SK-N-SH treated with all-trans-retinoic acid at 6 μM for 48 hours (cell line): ENCODE measurements at regions not wholly inside any gene's neighbourhood (a gene's known extent, or its start where the extent isn't known, plus 50 kb on each side); places are given as distances from the start of the nearest gene placed in this dataset.

Experiments
- ARNTL ChIP-seq: fragments of 450-650 bp; formaldehyde crosslinking; IDR thresholded peaks from 2 replicates; pipeline ENCODE4 v1.5.0; 2020; ENCODE audit warnings: low read depth, mild to moderate bottlenecking, moderate library complexity, borderline replicate concordance
- BACH2 ChIP-seq: fragments of 250-450 bp; sonication (Bioruptor Pico); IDR thresholded peaks from 2 replicates; pipeline ENCODE4 v1.9.0; 2021; ENCODE audit warnings: mild to moderate bottlenecking, borderline replicate concordance
- CSDC2 ChIP-seq: fragments of 250-450 bp; sonication (Bioruptor Pico); IDR thresholded peaks from 2 replicates; pipeline ENCODE4 v1.5.0; 2020; ENCODE audit warnings: mild to moderate bottlenecking, moderate library complexity
- ESRRG ChIP-seq: fragments of 250-450 bp; sonication (Bioruptor Pico); IDR thresholded peaks from 2 replicates; pipeline ENCODE4 v1.6.1; 2021; ENCODE audit warnings: mild to moderate bottlenecking
- PPARA ChIP-seq: fragments of 250-450 bp; sonication (Bioruptor Pico); IDR thresholded peaks from 2 replicates; pipeline ENCODE4 v1.5.0; 2020; ENCODE audit warnings: mild to moderate bottlenecking, borderline replicate concordance
- SNAI2 ChIP-seq: fragments of 250-450 bp; sonication (Bioruptor Pico); IDR thresholded peaks from 2 replicates; pipeline ENCODE4 v1.5.0; 2020; ENCODE audit warnings: mild to moderate bottlenecking, moderate library complexity
- TCF4 ChIP-seq: fragments of 250-450 bp; sonication (Bioruptor Pico); IDR thresholded peaks from 2 replicates; pipeline ENCODE4 v1.8.0; 2021; ENCODE audit warnings: mild to moderate bottlenecking, moderate library complexity, borderline replicate concordance
- ZFP3 ChIP-seq: fragments of 250-450 bp; sonication (Bioruptor Pico); IDR thresholded peaks from 2 replicates; pipeline ENCODE4 v1.5.0; 2020; ENCODE audit warnings: mild to moderate bottlenecking, moderate library complexity
- ZFP30 ChIP-seq: fragments of 450-650 bp; formaldehyde crosslinking; IDR thresholded peaks from 2 replicates; pipeline ENCODE4 v1.5.0; 2022; ENCODE audit warnings: mild to moderate bottlenecking, moderate library complexity
- ZNF8 ChIP-seq: fragments of 450-650 bp; formaldehyde crosslinking; IDR thresholded peaks from 2 replicates; pipeline ENCODE4 v1.5.0; 2020; ENCODE audit warnings: mild to moderate bottlenecking, moderate library complexity
- TF ChIP-seq, protein P1 (sequence below): fragments of 250-450 bp; sonication (Bioruptor Pico); IDR thresholded peaks from 2 replicates; pipeline ENCODE4 v1.5.1; 2020; ENCODE audit warnings: low read depth, mild to moderate bottlenecking, moderate library complexity
- TF ChIP-seq, protein P2 (sequence below): fragments of 250-450 bp; sonication (Bioruptor Pico); IDR thresholded peaks from 2 replicates; pipeline ENCODE4 v1.8.0; 2020; ENCODE audit warnings: mild to moderate bottlenecking, moderate library complexity, borderline replicate concordance
- TF ChIP-seq, protein P3 (sequence below): fragments of 250-450 bp; sonication (Bioruptor Pico); IDR thresholded peaks from 2 replicates; pipeline ENCODE4 v1.8.0; 2021; ENCODE audit warnings: low read depth, mild to moderate bottlenecking, moderate library complexity, borderline replicate concordance
- TF ChIP-seq, protein P4 (sequence below): fragments of 250-450 bp; sonication (Bioruptor Pico); IDR thresholded peaks from 2 replicates; pipeline ENCODE4 v1.5.0; 2020; ENCODE audit warnings: mild to moderate bottlenecking, moderate library complexity

DNA sequence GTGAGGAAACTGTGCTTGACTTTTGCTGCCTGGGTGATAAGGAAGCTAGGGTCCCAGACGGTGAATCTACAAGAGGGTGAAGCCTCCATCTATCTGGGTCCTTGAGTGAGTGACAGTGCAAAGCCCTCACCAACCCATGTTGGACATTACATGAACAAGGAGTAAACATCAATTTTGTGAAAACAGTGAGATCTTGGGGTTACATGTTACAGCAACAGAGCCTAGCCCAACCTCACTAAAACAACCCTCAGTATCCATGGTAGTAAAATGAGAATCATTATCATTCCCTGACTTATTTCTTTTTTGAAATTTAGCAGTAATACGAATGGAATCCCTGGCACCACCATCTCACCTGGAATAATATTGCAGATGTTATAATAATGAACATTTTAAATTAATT lies 103.4 kb downstream of the TSN start:
- TF ChIP-seq ARNTL (CRISPR knock-in tag) (no peak), ZFP30 (CRISPR knock-in tag) (no peak), PPARA (CRISPR knock-in tag) (no peak), ESRRG (CRISPR knock-in tag) (no peak), BACH2 (CRISPR knock-in tag) (no peak), SNAI2 (no peak), TCF4 (CRISPR knock-in tag) (no peak), CSDC2 (CRISPR knock-in tag) (no peak), ZNF8 (CRISPR knock-in tag) (no peak), ZFP3 (CRISPR knock-in tag) (no peak)
- TF ChIP-seq, protein P1, sequence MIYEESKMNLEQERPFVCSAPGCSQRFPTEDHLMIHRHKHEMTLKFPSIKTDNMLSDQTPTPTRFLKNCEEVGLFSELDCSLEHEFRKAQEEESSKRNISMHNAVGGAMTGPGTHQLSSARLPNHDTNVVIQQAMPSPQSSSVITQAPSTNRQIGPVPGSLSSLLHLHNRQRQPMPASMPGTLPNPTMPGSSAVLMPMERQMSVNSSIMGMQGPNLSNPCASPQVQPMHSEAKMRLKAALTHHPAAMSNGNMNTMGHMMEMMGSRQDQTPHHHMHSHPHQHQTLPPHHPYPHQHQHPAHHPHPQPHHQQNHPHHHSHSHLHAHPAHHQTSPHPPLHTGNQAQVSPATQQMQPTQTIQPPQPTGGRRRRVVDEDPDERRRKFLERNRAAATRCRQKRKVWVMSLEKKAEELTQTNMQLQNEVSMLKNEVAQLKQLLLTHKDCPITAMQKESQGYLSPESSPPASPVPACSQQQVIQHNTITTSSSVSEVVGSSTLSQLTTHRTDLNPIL = no peak
- TF ChIP-seq, protein P2, sequence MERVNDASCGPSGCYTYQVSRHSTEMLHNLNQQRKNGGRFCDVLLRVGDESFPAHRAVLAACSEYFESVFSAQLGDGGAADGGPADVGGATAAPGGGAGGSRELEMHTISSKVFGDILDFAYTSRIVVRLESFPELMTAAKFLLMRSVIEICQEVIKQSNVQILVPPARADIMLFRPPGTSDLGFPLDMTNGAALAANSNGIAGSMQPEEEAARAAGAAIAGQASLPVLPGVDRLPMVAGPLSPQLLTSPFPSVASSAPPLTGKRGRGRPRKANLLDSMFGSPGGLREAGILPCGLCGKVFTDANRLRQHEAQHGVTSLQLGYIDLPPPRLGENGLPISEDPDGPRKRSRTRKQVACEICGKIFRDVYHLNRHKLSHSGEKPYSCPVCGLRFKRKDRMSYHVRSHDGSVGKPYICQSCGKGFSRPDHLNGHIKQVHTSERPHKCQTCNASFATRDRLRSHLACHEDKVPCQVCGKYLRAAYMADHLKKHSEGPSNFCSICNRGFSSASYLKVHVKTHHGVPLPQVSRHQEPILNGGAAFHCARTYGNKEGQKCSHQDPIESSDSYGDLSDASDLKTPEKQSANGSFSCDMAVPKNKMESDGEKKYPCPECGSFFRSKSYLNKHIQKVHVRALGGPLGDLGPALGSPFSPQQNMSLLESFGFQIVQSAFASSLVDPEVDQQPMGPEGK (CRISPR knock-in tag) = no peak
- TF ChIP-seq, protein P3, sequence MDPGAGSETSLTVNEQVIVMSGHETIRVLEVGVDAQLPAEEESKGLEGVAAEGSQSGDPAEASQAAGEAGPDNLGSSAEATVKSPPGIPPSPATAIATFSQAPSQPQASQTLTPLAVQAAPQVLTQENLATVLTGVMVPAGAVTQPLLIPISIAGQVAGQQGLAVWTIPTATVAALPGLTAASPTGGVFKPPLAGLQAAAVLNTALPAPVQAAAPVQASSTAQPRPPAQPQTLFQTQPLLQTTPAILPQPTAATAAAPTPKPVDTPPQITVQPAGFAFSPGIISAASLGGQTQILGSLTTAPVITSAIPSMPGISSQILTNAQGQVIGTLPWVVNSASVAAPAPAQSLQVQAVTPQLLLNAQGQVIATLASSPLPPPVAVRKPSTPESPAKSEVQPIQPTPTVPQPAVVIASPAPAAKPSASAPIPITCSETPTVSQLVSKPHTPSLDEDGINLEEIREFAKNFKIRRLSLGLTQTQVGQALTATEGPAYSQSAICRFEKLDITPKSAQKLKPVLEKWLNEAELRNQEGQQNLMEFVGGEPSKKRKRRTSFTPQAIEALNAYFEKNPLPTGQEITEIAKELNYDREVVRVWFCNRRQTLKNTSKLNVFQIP (CRISPR knock-in tag) = no peak
- TF ChIP-seq, protein P4, sequence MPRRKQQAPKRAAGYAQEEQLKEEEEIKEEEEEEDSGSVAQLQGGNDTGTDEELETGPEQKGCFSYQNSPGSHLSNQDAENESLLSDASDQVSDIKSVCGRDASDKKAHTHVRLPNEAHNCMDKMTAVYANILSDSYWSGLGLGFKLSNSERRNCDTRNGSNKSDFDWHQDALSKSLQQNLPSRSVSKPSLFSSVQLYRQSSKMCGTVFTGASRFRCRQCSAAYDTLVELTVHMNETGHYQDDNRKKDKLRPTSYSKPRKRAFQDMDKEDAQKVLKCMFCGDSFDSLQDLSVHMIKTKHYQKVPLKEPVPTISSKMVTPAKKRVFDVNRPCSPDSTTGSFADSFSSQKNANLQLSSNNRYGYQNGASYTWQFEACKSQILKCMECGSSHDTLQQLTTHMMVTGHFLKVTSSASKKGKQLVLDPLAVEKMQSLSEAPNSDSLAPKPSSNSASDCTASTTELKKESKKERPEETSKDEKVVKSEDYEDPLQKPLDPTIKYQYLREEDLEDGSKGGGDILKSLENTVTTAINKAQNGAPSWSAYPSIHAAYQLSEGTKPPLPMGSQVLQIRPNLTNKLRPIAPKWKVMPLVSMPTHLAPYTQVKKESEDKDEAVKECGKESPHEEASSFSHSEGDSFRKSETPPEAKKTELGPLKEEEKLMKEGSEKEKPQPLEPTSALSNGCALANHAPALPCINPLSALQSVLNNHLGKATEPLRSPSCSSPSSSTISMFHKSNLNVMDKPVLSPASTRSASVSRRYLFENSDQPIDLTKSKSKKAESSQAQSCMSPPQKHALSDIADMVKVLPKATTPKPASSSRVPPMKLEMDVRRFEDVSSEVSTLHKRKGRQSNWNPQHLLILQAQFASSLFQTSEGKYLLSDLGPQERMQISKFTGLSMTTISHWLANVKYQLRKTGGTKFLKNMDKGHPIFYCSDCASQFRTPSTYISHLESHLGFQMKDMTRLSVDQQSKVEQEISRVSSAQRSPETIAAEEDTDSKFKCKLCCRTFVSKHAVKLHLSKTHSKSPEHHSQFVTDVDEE (CRISPR knock-in tag) = no peak
